HL-60 (cell line): ENCODE measurements at regions not wholly inside any gene's neighbourhood (a gene's known extent, or its start where the extent isn't known, plus 50 kb on each side); places are given as distances from the start of the nearest gene placed in this dataset.

Source experiments
- DNase-seq, 2 experiments: peaks; one replicate each; pipeline ENCODE4 v3.0.0-alpha.2; 2010 to 2020; ENCODE audit warnings: low read depth in 1 of 2, low spot score in 1 of 2
- H3K27ac ChIP-seq: fragments of 250-450 bp; sonication (Bioruptor Pico); replicated peaks from 2 replicates; pipeline ENCODE4 v1.5.1; 2020; ENCODE audit warnings: mild to moderate bottlenecking, moderate library complexity
- H3K27me3 ChIP-seq: fragments of 250-450 bp; sonication (Bioruptor Pico); 2 replicates; pipeline ENCODE4 v1.5.1; 2021; ENCODE audit warnings: mild to moderate bottlenecking, moderate library complexity; ENCODE audit not compliant: insufficient read depth, poor library complexity, severe bottlenecking
- H3K4me3 ChIP-seq: replicated peaks from 2 replicates; pipeline ENCODE4 v1.5.1; 2011; ENCODE audit warnings: mild to moderate bottlenecking, control low read depth, low read length; ENCODE audit not compliant: insufficient read depth
- GABPA ChIP-seq: IDR thresholded peaks from 2 replicates; pipeline ENCODE4 v1.6.1; 2012; ENCODE audit warnings: low read depth
- POLR2AphosphoS5 ChIP-seq: IDR thresholded peaks from 2 replicates; pipeline ENCODE4 v1.6.1; 2012; ENCODE audit warnings: low read depth
- SPI1 ChIP-seq: IDR thresholded peaks from 2 replicates; pipeline ENCODE4 v1.6.1; 2012; ENCODE audit warnings: low read depth, mild to moderate bottlenecking, borderline replicate concordance
- TF ChIP-seq, protein P1 (sequence below): IDR thresholded peaks from one replicate; pipeline ENCODE4 v1.5.1; 2011; ENCODE audit warnings: low read length, control low read depth, inconsistent platforms; ENCODE audit not compliant: insufficient read depth
- TF ChIP-seq, protein P2 (sequence below): IDR thresholded peaks from 2 replicates; pipeline ENCODE4 v1.6.1; 2012; ENCODE audit warnings: low read depth; ENCODE audit not compliant: insufficient replicate concordance

DNA sequence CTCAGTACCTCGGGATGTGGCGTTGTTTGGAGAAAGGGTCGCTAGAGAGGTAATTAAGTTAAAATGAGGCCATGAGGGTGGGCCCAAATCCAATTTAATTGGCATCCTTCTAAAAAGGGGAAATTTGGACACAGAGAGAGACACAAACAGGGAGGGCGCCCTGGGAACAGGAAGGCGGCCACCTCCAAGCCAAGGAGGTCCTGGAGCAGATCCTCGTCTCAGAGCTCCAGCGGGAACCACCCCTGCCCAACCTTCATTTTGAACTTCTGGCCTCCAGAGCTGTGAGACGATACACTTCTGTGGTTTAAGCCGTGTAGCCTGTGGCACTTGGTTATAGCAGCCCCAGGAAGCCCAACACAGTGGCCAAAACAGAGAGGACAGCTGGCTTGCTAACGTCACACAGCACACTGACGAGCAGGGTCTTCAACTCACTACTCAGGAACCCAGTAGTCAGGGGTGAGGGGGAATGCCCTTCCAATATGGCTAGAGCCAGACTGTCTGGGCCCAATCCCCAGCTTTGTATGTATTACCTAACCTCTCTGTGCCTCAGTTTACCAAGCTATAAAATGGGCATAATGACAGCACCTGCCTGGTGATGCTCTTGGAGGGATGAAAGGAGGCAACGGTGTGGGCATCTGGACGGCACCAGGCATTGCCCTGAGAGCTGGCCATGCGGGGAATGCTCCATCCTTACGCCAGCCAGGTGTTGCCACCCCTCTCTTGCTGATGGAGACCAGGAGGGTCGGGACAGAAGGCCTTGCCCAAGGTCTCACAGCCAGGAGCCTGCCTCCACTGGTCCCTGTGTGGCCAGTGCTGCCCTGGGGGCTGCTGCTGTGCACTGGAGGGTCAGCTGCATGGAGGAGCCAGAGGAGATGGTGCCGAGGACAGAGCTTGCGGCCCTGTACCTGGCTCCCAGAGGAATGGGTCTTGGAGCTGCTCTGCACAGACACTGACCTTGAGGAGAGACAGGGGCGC is 53.3 kb upstream of the LINC01488 start:
- TF ChIP-seq POLR2AphosphoS5 = no peak
- TF ChIP-seq, protein P1, sequence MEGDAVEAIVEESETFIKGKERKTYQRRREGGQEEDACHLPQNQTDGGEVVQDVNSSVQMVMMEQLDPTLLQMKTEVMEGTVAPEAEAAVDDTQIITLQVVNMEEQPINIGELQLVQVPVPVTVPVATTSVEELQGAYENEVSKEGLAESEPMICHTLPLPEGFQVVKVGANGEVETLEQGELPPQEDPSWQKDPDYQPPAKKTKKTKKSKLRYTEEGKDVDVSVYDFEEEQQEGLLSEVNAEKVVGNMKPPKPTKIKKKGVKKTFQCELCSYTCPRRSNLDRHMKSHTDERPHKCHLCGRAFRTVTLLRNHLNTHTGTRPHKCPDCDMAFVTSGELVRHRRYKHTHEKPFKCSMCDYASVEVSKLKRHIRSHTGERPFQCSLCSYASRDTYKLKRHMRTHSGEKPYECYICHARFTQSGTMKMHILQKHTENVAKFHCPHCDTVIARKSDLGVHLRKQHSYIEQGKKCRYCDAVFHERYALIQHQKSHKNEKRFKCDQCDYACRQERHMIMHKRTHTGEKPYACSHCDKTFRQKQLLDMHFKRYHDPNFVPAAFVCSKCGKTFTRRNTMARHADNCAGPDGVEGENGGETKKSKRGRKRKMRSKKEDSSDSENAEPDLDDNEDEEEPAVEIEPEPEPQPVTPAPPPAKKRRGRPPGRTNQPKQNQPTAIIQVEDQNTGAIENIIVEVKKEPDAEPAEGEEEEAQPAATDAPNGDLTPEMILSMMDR = no peak
- TF ChIP-seq, protein P2, sequence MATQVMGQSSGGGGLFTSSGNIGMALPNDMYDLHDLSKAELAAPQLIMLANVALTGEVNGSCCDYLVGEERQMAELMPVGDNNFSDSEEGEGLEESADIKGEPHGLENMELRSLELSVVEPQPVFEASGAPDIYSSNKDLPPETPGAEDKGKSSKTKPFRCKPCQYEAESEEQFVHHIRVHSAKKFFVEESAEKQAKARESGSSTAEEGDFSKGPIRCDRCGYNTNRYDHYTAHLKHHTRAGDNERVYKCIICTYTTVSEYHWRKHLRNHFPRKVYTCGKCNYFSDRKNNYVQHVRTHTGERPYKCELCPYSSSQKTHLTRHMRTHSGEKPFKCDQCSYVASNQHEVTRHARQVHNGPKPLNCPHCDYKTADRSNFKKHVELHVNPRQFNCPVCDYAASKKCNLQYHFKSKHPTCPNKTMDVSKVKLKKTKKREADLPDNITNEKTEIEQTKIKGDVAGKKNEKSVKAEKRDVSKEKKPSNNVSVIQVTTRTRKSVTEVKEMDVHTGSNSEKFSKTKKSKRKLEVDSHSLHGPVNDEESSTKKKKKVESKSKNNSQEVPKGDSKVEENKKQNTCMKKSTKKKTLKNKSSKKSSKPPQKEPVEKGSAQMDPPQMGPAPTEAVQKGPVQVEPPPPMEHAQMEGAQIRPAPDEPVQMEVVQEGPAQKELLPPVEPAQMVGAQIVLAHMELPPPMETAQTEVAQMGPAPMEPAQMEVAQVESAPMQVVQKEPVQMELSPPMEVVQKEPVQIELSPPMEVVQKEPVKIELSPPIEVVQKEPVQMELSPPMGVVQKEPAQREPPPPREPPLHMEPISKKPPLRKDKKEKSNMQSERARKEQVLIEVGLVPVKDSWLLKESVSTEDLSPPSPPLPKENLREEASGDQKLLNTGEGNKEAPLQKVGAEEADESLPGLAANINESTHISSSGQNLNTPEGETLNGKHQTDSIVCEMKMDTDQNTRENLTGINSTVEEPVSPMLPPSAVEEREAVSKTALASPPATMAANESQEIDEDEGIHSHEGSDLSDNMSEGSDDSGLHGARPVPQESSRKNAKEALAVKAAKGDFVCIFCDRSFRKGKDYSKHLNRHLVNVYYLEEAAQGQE = no peak
- no peak for TF ChIP-seq SPI1
- TF ChIP-seq GABPA = no peak
- no peaks in the 10 kb centered on the region for H3K27me3 ChIP-seq
- no peak overlapping the region for H3K27ac ChIP-seq

DNA sequence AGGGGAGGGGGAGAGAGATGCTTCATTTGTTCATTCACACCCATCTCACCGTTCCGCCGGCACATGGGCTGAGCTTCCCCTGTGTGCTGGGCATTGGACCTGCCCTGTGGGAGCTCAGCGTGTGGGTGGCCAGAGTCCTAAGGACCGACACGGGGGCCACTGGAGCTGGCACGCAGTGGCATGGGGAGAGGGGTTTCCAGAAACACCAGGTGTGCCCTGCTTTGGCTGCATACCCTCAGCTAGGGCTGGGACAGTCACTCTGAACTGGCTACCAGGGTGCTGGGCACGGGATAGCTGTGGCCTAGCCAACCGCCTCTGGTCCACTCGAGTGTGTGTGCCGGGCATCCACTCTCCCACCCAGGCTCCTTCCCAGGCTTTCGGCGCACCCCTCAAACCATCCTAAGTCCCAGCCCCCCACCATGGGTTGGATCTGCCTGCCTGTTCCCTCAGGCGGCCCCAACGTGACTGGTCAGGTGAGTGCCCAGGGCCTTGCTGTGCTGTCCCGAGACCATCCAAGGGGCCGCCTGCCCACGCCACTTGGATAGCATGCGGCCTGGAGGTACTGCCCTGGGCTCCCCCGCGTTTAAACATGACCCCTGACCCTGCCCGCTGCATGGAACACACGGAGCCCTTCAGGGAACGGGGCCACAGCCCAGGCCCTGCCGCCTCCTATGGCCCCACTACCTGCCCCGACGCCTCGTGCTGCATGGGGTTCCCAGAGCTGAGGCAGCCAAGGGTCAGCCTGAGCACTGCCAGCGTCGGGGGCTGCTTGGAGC is 51.6 kb upstream of the LINC01488 start:
- H3K27ac ChIP-seq = no peak overlapping the region
- H3K4me3 ChIP-seq = no peak overlapping the region
- no peak for DNase-seq
- H3K27me3 ChIP-seq = no peaks in the 10 kb centered on the region
- TF ChIP-seq, protein P2 = no peak
- TF ChIP-seq POLR2AphosphoS5 (no peak), SPI1 (no peak), GABPA (no peak)
- TF ChIP-seq, protein P1 = no peak

More for the DNA sequence above, 53.3 kb upstream of the LINC01488 start:
- H3K4me3 ChIP-seq = no peak overlapping the region
- no peak for DNase-seq

GRCh38 chr11:69430566-69430965 is 50.9 kb upstream of the LINC01488 start:
- no peaks in the 10 kb centered on the region for H3K27me3 ChIP-seq
- H3K4me3 ChIP-seq = no peak overlapping the region
- H3K27ac ChIP-seq = no peak overlapping the region
- DNase-seq = no peak
- TF ChIP-seq SPI1 = no peak
- TF ChIP-seq, protein P2 = no peak
- no peak for TF ChIP-seq POLR2AphosphoS5
- TF ChIP-seq GABPA = no peak
- TF ChIP-seq, protein P1 = no peak
